T-helper 2 cell treated with Interferon-gamma antibody and Interleukin-4, amounts not matched to agents 100 ng/mL and 5 ng/mL, for 36 hours (primary cell): ENCODE measurements at regions not wholly inside any gene's neighbourhood (a gene's known extent, or its start where the extent isn't known, plus 50 kb on each side); places are given as distances from the start of the nearest gene placed in this dataset.
"Not testable (repeated sequence)": the region's sequence is repeated elsewhere in the genome, so short reads cannot be mapped to it uniquely, and the experiment has no call there.

Experiments
- intact Hi-C: fragments of 100-400 bp; cut with micrococcal nuclease; formaldehyde crosslinking; loops from one replicate; pipeline ENCODE4 v1.15.1; 2023

GRCh38 chr5:32928761-32929160 is 217.6 kb downstream of the NPR3 start:
- intact Hi-C loops = no loop called here

DNA sequence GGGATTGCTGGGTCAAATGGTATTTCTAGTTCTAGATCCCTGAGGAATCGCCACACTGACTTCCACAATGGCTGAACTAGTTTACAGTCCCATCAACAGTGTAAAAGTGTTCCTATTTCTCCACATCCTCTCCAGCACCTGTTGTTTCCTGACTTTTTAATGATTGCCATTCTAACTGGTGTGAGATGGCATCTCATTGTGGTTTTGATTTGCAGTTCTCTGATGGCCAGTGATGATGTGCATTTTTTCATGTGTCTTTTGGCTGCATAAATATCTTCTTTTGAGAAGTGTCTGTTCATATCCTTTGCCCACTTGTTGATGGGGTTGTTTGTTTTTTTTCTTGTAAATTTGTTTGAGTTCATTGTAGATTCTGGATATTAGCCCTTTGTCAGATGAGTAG is 220.3 kb downstream of the NPR3 start:
- intact Hi-C loops = not testable (repeated sequence)

DNA sequence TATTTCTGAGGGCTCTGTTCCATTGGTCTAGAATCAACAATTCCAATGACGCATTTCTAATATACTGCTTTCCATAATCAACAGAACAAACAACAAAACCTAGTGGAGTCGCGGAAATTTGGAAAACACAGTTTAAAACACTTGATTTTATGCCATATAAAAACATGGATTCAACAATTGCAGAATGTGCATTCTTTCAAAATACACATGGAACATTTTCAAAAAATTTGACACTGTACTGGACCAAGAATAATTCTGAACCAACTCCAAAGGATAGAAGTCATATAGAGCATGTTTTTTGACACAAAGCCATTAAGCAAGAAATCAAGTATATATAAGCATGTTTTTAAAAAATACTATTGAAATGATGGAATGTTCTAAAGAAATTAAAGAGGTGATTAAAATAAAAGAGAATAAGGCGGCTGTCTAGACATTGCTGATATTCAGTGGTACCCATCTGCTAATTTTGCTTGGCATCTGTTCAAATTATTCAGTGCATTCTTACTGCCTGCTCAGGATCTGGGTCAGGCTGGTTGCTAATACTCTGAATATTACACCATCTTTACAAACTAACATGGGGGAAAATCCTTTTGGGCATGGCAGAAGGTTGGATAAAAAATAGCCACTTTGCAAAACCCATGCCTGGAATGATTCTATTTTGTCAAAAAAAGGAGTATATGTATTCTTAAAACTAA is 221.3 kb downstream of the NPR3 start:
- intact Hi-C loops = no loop called here

DNA sequence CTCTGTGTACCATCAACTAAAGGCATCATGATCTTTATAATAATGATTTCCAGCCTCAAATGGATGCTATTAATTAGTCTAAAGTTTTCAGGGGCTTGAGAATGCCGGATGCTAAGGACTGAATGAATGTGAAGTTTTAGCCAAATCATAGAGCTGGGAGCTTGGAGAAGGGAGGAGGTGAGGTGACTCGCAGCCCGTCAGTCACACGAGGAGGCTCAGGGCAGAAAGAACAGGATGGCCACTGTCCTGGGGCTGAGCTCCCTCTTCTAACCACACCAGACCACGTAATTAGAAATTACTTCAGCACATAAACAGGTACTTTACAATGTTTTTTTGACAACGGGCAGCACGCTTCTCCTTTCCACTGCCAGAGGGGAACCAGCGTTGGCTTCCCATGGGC is 222.6 kb downstream of the NPR3 start:
- intact Hi-C loops = no loop called here

GRCh38 chr5:32934529-32934928 is 223.4 kb downstream of the NPR3 start:
- intact Hi-C loops = no loop called here

- intact Hi-C loops = no loop called here
Observed at GRCh38 chr5:32935283-32935682, 224.2 kb downstream of the NPR3 start.

DNA sequence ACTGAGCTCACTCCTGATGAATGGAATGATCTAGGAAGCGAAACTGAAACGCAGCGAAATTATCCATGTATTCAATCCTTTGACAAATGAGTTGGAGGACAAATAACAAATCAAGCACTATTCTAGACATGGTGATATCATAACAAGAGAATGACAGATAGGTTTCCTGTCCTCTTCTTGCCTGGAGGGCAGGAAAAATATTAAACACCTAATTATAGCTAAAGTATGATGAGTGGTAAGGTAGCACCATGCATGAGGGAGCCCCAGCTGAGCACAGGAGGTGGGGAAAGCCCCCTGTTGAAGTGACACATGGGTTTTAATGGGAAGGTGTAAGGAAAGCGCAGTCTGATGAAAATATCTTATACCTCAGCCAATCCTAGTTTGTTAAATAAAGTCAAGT is 225.2 kb downstream of the NPR3 start:
- intact Hi-C loops = no loop called here

GRCh38 chr5:32942225-32942989 is 231.3 kb downstream of the NPR3 start:
- intact Hi-C loops = loop anchor here (2.0 kb wide), 1 partner anchor 236 kb away; no protein-coding TSS in a partner anchor

- intact Hi-C loops = no loop called here
Observed at GRCh38 chr5:32949286-32949970, 238.3 kb downstream of the NPR3 start.

DNA sequence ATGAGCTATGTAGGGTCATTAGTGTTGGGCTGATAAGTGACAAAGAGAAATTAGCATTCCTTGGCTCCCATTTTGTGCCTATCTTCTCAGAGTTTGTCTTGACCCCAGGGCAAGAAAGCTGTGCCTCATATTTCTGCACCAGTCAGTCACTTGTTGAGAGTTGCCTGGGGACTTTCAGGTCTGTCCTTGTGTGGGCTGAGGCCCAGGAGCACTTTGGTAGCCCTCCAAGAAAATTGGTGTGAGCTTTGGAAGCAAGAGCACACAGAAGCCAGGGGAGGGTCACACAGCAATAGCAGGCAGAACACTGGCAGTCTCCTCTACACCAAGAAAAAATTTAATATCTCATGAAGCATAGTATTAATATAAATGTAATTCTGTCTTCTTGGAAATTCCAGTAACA is 239.9 kb downstream of the NPR3 start:
- intact Hi-C loops = no loop called here

GRCh38 chr5:32951878-32952277 is 240.8 kb downstream of the NPR3 start:
- intact Hi-C loops = no loop called here

DNA sequence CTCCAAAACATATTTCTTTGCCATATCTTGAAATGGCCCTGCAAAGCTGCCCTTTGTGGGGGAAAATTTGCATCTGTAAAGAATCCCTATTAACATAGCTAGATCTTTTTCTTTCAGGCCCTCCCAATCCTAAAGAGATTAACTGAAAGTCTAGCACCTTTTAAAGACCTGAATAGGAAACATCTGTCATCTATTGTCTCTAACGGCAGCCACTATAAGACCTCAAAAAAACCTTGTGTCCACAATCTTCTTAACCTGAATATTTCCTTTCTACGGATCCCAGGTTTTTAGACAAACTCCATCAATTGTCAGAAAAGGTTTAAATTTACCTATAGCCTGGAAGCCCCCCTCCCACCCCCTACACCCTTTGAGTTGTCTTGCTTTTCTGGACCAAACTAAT is 241.3 kb downstream of the NPR3 start:
- intact Hi-C loops = not testable (repeated sequence)

DNA sequence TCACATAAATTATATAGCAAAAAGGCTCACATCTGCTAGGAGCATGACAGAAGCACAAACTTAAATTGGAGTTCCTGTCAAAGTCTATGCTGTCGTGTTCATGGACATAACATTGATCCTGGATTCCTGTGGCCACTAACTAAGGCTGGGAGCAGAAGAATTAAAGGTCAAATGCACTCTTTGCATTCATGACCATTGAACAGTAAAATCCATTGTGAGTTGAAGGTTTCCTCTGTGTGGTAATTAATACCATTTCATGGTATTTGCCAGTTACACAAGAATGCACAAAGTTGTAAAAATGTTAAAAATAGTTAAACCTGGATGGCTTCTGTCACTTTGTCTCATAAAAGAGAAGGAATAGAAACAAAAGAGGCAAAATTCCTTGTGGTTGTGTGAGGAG is 242.6 kb downstream of the NPR3 start:
- intact Hi-C loops = no loop called here

DNA sequence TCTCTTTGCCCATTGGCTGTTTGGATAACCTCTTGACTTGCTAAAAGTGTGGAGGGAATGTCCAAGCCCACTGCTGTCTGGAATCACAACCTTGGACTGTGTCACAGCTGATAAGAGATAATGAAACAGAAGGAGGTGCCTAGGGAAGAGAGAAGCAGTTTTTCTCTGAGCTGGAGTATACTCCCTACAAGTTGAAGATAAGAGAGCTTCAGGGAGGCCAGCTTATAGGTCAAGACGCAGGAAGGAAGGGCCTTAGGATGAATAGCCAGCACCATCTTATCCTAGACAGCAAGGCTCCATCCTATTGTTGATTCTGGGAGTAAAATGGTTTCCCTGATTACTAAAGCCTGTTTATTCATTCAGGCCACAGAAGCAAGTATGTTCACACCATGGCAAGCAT is 244.7 kb downstream of the NPR3 start:
- intact Hi-C loops = no loop called here

- intact Hi-C loops = no loop called here
Observed at GRCh38 chr5:32960340-32961058, 249.4 kb downstream of the NPR3 start.

DNA sequence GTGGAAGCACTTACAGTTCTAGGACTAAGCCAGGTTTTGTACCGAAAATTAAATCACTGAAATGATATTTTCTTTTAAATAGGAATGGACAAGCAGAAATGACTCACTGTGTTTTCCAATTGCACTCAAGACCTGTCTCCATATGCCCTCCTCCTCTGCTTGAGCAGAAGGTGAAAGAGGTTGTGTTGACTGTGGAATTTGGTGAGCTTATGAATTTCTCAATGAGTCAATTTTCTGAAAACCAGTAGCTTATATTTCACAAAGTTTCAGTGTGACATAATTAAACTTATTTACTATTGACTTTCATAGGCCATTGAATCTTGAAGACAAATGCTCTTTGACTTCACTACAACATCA is 249.9 kb downstream of the NPR3 start:
- intact Hi-C loops = no loop called here

GRCh38 chr5:32964261-32964660 is 253.1 kb downstream of the NPR3 start:
- intact Hi-C loops = no loop called here

DNA sequence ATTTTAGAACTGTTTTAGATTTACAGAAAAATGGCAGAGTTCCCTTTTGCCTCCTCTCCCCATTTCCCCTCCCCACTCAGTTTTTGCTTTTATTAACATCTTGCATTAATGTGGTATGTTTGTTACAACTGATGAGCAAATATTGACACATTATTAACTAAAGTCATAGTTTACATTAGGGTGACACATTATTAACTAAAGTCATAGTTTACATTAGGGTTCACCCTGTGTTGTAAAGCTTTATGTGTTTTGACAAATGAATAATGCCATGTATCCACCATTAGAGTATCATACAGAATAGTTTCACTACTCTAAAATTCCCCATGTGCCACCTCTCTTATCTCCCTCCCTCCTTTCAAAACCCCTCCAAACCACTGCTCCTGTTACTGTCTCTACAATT is 262.5 kb downstream of the NPR3 start:
- intact Hi-C loops = no loop called here

- intact Hi-C loops = no loop called here
Observed at GRCh38 chr5:32975656-32976375, 264.7 kb downstream of the NPR3 start.

DNA sequence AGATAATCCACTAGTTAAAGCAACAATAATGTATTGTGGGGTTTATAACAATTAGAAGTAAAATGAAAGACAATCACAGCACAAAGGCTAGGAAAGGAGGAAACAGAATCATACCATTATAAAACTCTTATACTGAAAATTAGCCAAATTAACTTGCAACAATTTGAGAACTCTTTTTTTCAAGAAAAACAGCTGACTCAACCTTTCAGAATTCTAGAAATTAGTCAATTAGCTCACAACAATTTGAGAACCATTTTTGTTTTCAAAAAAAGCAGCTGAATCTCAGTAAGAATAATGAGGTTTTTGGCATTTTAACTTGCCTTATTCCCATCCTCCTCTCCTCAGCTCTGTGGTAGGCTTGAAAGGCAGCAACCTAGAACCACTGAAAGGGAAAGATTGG is 269.9 kb downstream of the NPR3 start:
- intact Hi-C loops = no loop called here
